ENCODE measurements at regions not wholly inside any gene's neighbourhood (a gene's known extent, or its start where the extent isn't known, plus 50 kb on each side); places are given as distances from the start of the nearest gene placed in this dataset.

GRCh38 chr1:192493584-192493983, 82.0 kb upstream of the RGS1 start:
- Histone ChIP-seq H3K14ac (ENCODE audit: insufficient read length) (no peak overlapping the region), H2BK20ac (ENCODE audit: low read length) (no peak overlapping the region), H3K4me3 (ENCODE audit: extremely low read depth in 1 of 4, insufficient read depth in 2 of 4, low read depth in 3 of 4, low read length in 4 of 4) (no peak overlapping the region), H3K18ac (ENCODE audit: extremely low read depth, low read length) (no peak overlapping the region), H3K27me3 (replicated peaks in 1 of 4; ENCODE audit: control insufficient read depth in 3 of 4, extremely low read depth in 1 of 4, insufficient read depth in 3 of 4, low read length in 3 of 4) (no peaks in the 10 kb centered on the region), H2BK5ac (ENCODE audit: low read depth, low read length) (no peak overlapping the region), H3K23ac (ENCODE audit: insufficient read length) (no peak overlapping the region), H3K9ac (replicated peaks in 1 of 4; ENCODE audit: extremely low read depth in 1 of 4, low read depth in 3 of 4, low read length in 3 of 4) (no peak overlapping the region), H3K9me3 (ENCODE audit: insufficient read depth in 2 of 2, low read depth in 1 of 2, low read length in 1 of 2) (no peaks in the 10 kb centered on the region), H2BK120ac (replicated peaks; ENCODE audit: low read depth, low read length) (no peak overlapping the region), H4K8ac (ENCODE audit: extremely low read depth, insufficient read depth, low read length) (no peak overlapping the region), H3K4me2 (ENCODE audit: insufficient read depth in 1 of 2, low read depth in 2 of 2, low read length in 2 of 2) (no peak overlapping the region), H3K27ac (ENCODE audit: low read depth, low read length) (no peak overlapping the region), H2AK5ac (ENCODE audit: low read depth, low read length) (no peak overlapping the region), H3K56ac (replicated peaks; ENCODE audit: insufficient read length, low read depth, low read length) (no peak overlapping the region), H4K91ac (replicated peaks; ENCODE audit: insufficient read length, low read length) (no peak overlapping the region), H2BK12ac (ENCODE audit: low read depth, low read length) (no peak overlapping the region), H3K36me3 (ENCODE audit: control insufficient read depth in 2 of 4, insufficient read depth in 4 of 4, low read length in 3 of 4) (no peaks in the 10 kb centered on the region), H3K4me1 (replicated peaks in 1 of 4; ENCODE audit: control insufficient read depth in 3 of 4, insufficient read depth in 4 of 4, low read length in 3 of 4) (no peaks in the 10 kb centered on the region), H4K20me1 (replicated peaks in 1 of 2; ENCODE audit: control insufficient read depth in 1 of 2, insufficient read depth in 2 of 2, low read length in 2 of 2) (no peaks in the 10 kb centered on the region), H3K79me1 (ENCODE audit: low read depth, low read length) (no peaks in the 10 kb centered on the region), H3K4ac (replicated peaks; ENCODE audit: insufficient read length, low read depth, low read length) (no peak overlapping the region), H3K23me2 (ENCODE audit: low read depth, low read length) (no peaks in the 10 kb centered on the region), H4K5ac (ENCODE audit: insufficient read length, low read depth, low read length) (no peak overlapping the region), H2AFZ (ENCODE audit: low read length) (no peak overlapping the region), H2BK15ac (ENCODE audit: low read length) (no peak overlapping the region), H3K79me2 (ENCODE audit: control insufficient read depth in 1 of 2, insufficient read depth in 2 of 2, low read length in 2 of 2) (no peaks in the 10 kb centered on the region)
- ChIA-PET POLR2A (ENCODE audit: partially characterized antibody) (no interaction called here), CTCF (ENCODE audit: partially characterized antibody) (interaction anchor here (1.2 to 2.8 kb wide), 2 partner anchors 16 to 19 kb away, joined by 4 to 8 read pairs; no protein-coding TSS in a partner anchor)
- no peak for DNase-seq (ENCODE audit: low read depth in 1 of 2, low spot score in 2 of 2)
- WGBS, 2 experiments (ENCODE audit: extremely low coverage in 1 of 2, insufficient coverage in 1 of 2, insufficient read length in 1 of 2, insufficient replicate concordance in 2 of 2, low coverage in 1 of 2, low lambda C conversion rate in 2 of 2, missing lambda C conversion rate in 1 of 2), result 86% methylated on average over 1 of the region's 1 CpG; no CpG with 5 or more reads in 1 of the 2 experiments
- no peak for FAIRE-seq
- no peak for TF ChIP-seq HDAC6 (IDR thresholded peaks at IDR 0.05; ENCODE audit: low read depth, low read length)
- no peak for TF ChIP-seq USF2 (IDR thresholded peaks at IDR 0.05; ENCODE audit: low read length)
- no peak for TF ChIP-seq RXRA (IDR thresholded peaks at IDR 0.05; ENCODE audit: insufficient read depth, low read depth, low read length)
- no peak for TF ChIP-seq CHD1 (IDR thresholded peaks at IDR 0.05; ENCODE audit: low read depth, low read length)
- no peak for TF ChIP-seq ATF3 (IDR thresholded peaks at IDR 0.05; ENCODE audit: insufficient read depth, low read depth, low read length)
- TF ChIP-seq RBBP5 (IDR thresholded peaks at IDR 0.05; ENCODE audit: borderline replicate concordance, low read depth, low read length), result no peak

All from H1 (cell line).